HEK293T (cell line): ENCODE measurements at regions not wholly inside any gene's neighbourhood (a gene's known extent, or its start where the extent isn't known, plus 50 kb on each side); places are given as distances from the start of the nearest gene placed in this dataset.

Experiments used
- CTCF ChIA-PET: fragments of 350-600 bp; formaldehyde crosslinking; extraction: SDS; loops from one replicate; lab custom pipeline; 2021; ENCODE audit warnings: antibody characterized with exemption, inconsistent platforms; lab: Yijun Ruan, JAX
- POLR2A ChIA-PET: fragments of 350-600 bp; formaldehyde crosslinking; extraction: SDS; loops from one replicate; lab custom pipeline; 2020; ENCODE audit warnings: antibody characterized with exemption, inconsistent platforms; lab: Yijun Ruan, JAX
- DNase-seq: peaks from one replicate; pipeline ENCODE4 v3.0.0; 2012; ENCODE audit warnings: mixed read lengths; ENCODE audit errors: extremely low spot score
- ARNT ChIP-seq: fragments of 450-650 bp; IDR thresholded peaks from 2 replicates; pipeline ENCODE4 v1.6.1; 2017; ENCODE audit warnings: mild to moderate bottlenecking
- BHLHE40 ChIP-seq: fragments of 450-650 bp; IDR thresholded peaks from 2 replicates; pipeline ENCODE4 v1.6.1; 2016; ENCODE audit warnings: mild to moderate bottlenecking, moderate library complexity, borderline replicate concordance
- CTBP1 ChIP-seq: fragments of 450-650 bp; IDR thresholded peaks from 2 replicates; pipeline ENCODE4 v1.6.1; 2016; ENCODE audit warnings: borderline replicate concordance
- ELF4 ChIP-seq: fragments of 450-650 bp; IDR thresholded peaks from 2 replicates; pipeline ENCODE4 v1.6.1; 2017; ENCODE audit warnings: antibody characterized with exemption
- FOXA1 ChIP-seq: fragments of 450-650 bp; IDR thresholded peaks from 2 replicates; pipeline ENCODE4 v1.6.1; 2016; ENCODE audit warnings: mild to moderate bottlenecking
- FOXK2 ChIP-seq: fragments of 450-650 bp; IDR thresholded peaks from 2 replicates; pipeline ENCODE4 v1.6.1; 2016; ENCODE audit warnings: mild to moderate bottlenecking
- FOXM1 ChIP-seq: fragments of 450-650 bp; IDR thresholded peaks from 2 replicates; pipeline ENCODE4 v1.6.1; 2017; ENCODE audit warnings: mild to moderate bottlenecking, borderline replicate concordance
- HDGF ChIP-seq: fragments of 450-650 bp; IDR thresholded peaks from 2 replicates; pipeline ENCODE4 v1.6.1; 2017; ENCODE audit warnings: antibody characterized with exemption, borderline replicate concordance
- L3MBTL2 ChIP-seq: fragments of 450-650 bp; conservative IDR thresholded peaks from 2 replicates; pipeline ENCODE4 v1.6.1; 2016; ENCODE audit warnings: mild to moderate bottlenecking
- LEF1 ChIP-seq: fragments of 450-650 bp; IDR thresholded peaks from 2 replicates; pipeline ENCODE4 v1.6.1; 2017; ENCODE audit warnings: mild to moderate bottlenecking, borderline replicate concordance
- NFRKB ChIP-seq: fragments of 450-650 bp; IDR thresholded peaks from 2 replicates; pipeline ENCODE4 v1.6.1; 2016; ENCODE audit warnings: mild to moderate bottlenecking, moderate library complexity
- SP1 ChIP-seq: fragments of 450-650 bp; IDR thresholded peaks from 2 replicates; pipeline ENCODE4 v1.6.1; 2017
- SUZ12 ChIP-seq: fragments of 450-650 bp; IDR thresholded peaks from 2 replicates; pipeline ENCODE4 v1.6.1; 2016; ENCODE audit warnings: mild to moderate bottlenecking
- TARDBP ChIP-seq: fragments of 450-650 bp; IDR thresholded peaks from 2 replicates; pipeline ENCODE4 v1.6.1; 2016
- ZNF384 ChIP-seq: fragments of 450-650 bp; IDR thresholded peaks from 2 replicates; pipeline ENCODE4 v1.6.1; 2016
- TF ChIP-seq, protein P1 (sequence below): fragments of 450-650 bp; IDR thresholded peaks from 2 replicates; pipeline ENCODE4 v1.6.1; 2016

DNA sequence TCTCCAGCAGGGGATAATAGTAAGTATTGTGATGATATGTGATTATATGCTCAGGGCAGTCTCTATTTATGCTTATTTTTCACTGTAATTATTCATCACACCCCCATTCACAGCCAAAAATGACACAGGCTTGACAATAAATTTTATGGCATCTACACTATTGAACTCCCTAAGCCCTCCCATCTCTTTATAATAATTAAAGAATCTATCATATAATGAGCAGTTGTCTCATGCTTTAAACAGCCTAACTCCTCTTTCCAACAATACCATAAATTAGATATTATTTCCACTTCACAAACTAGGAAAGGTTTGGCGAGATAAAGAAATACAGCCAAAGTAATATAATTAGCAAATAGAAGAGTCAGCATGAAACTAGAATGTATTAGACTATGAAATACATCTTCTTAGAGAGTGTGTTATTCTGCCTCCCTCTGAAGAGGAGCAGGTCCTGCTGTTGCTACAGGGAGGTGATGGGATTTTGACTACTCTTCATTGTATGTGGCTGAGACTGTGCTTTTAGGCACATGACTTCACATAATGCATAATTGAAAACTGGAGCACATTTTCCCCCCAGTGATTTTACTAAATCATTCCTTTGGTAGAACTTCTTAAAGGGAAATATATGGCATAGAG is 488.8 kb downstream of the HTR1A start:
- CTCF ChIA-PET: no interaction called here

DNA sequence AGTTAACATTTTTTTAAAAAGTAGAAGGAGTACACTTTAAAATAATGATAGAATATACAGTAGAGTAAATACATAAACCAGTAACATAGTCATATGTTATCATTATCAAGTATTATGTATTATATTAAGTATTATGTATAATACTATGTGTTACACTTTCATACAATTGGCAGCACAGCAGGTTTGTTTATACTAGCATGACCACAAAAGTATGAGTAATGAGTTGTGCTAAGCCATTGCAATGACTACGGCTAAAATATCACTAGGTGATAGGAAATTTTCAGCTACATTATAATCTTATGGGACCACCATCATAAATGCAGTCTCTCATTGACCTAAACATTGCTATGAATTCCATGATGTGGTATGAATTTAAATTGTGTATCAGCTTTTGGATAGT is 506.0 kb downstream of the HTR1A start:
- ChIA-PET CTCF (no interaction called here), POLR2A (no interaction called here)
- TF ChIP-seq SUZ12 (no peak), CTBP1 (no peak), ARNT (no peak), FOXM1 (no peak), NFRKB (no peak), SP1 (no peak), ELF4 (no peak), HDGF (no peak), FOXA1 (no peak), L3MBTL2 (no peak), LEF1 (no peak), ZNF384 (no peak), FOXK2 (no peak)
- TF ChIP-seq, protein P1, sequence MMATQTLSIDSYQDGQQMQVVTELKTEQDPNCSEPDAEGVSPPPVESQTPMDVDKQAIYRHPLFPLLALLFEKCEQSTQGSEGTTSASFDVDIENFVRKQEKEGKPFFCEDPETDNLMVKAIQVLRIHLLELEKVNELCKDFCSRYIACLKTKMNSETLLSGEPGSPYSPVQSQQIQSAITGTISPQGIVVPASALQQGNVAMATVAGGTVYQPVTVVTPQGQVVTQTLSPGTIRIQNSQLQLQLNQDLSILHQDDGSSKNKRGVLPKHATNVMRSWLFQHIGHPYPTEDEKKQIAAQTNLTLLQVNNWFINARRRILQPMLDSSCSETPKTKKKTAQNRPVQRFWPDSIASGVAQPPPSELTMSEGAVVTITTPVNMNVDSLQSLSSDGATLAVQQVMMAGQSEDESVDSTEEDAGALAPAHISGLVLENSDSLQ: no peak
- DNase-seq: no peak

More for the DNA sequence above, 488.8 kb downstream of the HTR1A start:
- no peak for DNase-seq
- no peak for TF ChIP-seq TARDBP
- TF ChIP-seq CTBP1: no peak
- TF ChIP-seq ELF4: no peak
- no peak for TF ChIP-seq LEF1
- TF ChIP-seq FOXK2: no peak
- TF ChIP-seq FOXA1: no peak
- no peak for TF ChIP-seq SUZ12
- no peak for TF ChIP-seq ZNF384
- no peak for TF ChIP-seq ARNT
- no peak for TF ChIP-seq NFRKB
- no peak for TF ChIP-seq SP1
- no peak for TF ChIP-seq FOXM1
- TF ChIP-seq, protein P1: no peak
- POLR2A ChIA-PET: no interaction called here

DNA sequence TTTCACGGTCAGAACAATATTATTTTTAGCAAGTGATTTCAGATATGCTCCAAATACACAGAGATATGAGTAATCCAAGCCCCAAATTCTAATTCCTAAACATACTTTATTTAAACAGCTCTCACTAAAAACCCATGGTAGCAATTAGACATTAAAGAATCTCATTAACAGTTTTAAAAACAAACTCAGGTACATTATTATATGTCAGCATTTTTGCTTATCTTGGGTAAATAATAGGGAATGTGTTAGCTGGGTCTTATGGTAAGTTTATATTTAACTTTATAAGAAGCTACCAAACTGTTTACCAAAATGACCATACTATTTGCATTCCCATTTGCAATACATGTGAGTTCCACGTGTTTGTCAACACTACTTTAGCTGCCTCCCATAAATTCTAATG is 511.1 kb downstream of the HTR1A start:
- DNase-seq: no peak
- ChIA-PET CTCF (no interaction called here), POLR2A (no interaction called here)
- TF ChIP-seq CTBP1: no peak
- no peak for TF ChIP-seq FOXM1

DNA sequence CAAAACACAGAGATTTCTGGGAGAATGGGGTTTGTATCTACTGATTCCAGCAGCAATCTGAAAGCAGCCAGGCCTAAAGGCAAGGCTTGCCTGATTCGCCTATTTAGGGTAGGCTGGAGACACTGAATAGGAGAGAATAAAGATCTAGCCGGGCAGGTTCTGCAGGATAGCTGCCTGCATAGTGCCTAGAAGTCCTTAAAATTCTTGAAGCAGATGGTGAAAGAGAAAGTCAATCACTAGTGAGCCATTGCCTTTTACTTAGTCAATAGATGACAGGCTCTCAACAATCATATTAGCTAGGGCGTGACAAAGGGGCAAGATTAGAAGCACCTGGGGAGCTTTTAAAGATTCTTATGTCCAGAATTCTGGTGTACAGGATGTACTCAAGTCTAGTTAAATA is 522.7 kb downstream of the HTR1A start:
- DNase-seq: no peak
- ChIA-PET POLR2A (no interaction called here), CTCF (no interaction called here)
- TF ChIP-seq NFRKB (no peak), SP1 (no peak), BHLHE40 (no peak), FOXM1 (no peak), FOXA1 (no peak), L3MBTL2 (no peak), ARNT (no peak), LEF1 (no peak), TARDBP (no peak), SUZ12 (no peak), CTBP1 (no peak), FOXK2 (no peak)
- TF ChIP-seq, protein P1: no peak

DNA sequence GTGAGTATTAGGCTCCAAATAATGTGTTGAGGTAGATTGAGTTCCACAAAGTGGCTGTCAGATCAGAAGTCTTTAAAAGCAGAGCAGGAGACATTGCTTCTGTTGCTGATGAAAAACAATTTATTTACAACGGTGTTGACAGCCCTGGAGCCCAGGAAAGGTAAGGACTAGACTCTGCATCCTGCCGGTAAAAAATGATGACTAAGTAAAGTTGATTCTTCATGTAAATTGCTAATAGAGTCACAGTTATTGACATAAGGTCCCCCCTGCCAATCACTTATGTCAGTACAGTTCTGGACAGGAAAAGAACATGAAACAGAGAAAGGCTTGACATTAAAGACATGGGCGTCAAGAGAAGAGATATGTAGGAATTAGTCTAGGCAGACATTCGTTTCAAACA is 552.5 kb downstream of the HTR1A start:
- DNase-seq: no peak
- ChIA-PET POLR2A (no interaction called here), CTCF (no interaction called here)
- TF ChIP-seq TARDBP (no peak), FOXM1 (no peak), HDGF (no peak), ZNF384 (no peak), BHLHE40 (no peak), CTBP1 (no peak), L3MBTL2 (no peak), FOXA1 (no peak), ELF4 (no peak)
- TF ChIP-seq, protein P1: no peak

DNA sequence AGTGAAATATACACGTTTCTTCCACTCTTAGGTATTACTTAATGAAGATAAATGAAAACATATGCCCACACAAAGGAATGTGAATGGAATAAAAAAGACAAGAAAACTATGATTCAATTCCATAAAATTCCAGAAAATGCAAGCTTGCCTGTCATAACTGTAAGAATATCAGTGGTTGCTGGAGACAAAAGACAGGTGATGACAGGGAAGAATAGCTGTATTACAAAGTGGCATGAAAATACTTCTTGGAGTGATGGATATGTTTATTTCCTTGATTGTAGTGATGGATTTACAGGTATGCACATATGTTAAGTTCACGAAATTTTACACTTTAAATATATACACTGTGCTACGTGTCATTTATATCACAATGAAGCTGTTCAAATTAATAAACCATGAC is 553.3 kb downstream of the HTR1A start:
- CTCF ChIA-PET: no interaction called here
- POLR2A ChIA-PET: no interaction called here
- TF ChIP-seq SUZ12 (no peak), FOXK2 (no peak), FOXA1 (no peak), BHLHE40 (no peak)
- no peak for DNase-seq
